Esophagus squamous epithelium (tissue), 4 donors: ENCODE measurements at regions not wholly inside any gene's neighbourhood (a gene's known extent, or its start where the extent isn't known, plus 50 kb on each side); places are given as distances from the start of the nearest gene placed in this dataset.

Experiments
- CTCF ChIP-seq, 6 experiments: fragments of 450-650 bp in 4 of 6; fragments of 200-600 bp in 2 of 6; sonication (generic) in 2 of 6; IDR thresholded peaks; one replicate each; pipeline ENCODE4 v1.5.1; 2016 to 2019; ENCODE audit warnings: antibody characterized with exemption in 6 of 6, mild to moderate bottlenecking in 4 of 6, moderate library complexity in 4 of 6
- POLR2A ChIP-seq, 4 donors: fragments of 450-650 bp; IDR thresholded peaks; one replicate each; pipeline ENCODE4 v1.6.1; 2017; ENCODE audit warnings: antibody characterized with exemption in 4 of 4, mild to moderate bottlenecking in 4 of 4, moderate library complexity in 3 of 4

- TF ChIP-seq CTCF (IDR thresholded peaks at IDR 0.05), result no peak
- TF ChIP-seq POLR2A (IDR thresholded peaks at IDR 0.05), result no peak
These were observed 468.9 kb downstream of the KIF4B start for GRCh38 chr5:155482428-155482827.
